Activated T-helper 1 cell treated with anti-CD3 and anti-CD28 coated beads, Interleukin-12 subunit alpha, Interleukin-12 subunit beta, Interleukin-2, Interleukin-4 antibody, amounts not matched to agents 30 ng/mL and 10 ng/mL and 1 ng/mL, durations not matched to agents 14 hours and 24 hours and 36 hours (primary cell): ENCODE measurements at regions not wholly inside any gene's neighbourhood (a gene's known extent, or its start where the extent isn't known, plus 50 kb on each side); places are given as distances from the start of the nearest gene placed in this dataset.

ENCODE experiments used
- DNase-seq: peaks from one replicate; pipeline ENCODE4 v3.0.0; 2021; ENCODE audit warnings: low spot score
- H3K27ac Mint-ChIP-seq: one replicate; pipeline ENCODE4 v1.8.0; 2021; ENCODE audit warnings: mild to moderate bottlenecking, mixed read lengths
- H3K27me3 Mint-ChIP-seq: one replicate; pipeline ENCODE4 v1.8.0; 2022; ENCODE audit warnings: mild to moderate bottlenecking, moderate library complexity, mixed read lengths; ENCODE audit not compliant: insufficient read depth
- H3K36me3 Mint-ChIP-seq: one replicate; pipeline ENCODE4 v1.8.0; 2021; ENCODE audit warnings: low read depth, mixed read lengths
- H3K4me1 Mint-ChIP-seq: one replicate; pipeline ENCODE4 v1.8.0; 2021; ENCODE audit warnings: low read depth, mixed read lengths
- H3K4me3 Mint-ChIP-seq: one replicate; pipeline ENCODE4 v1.8.0; 2021; ENCODE audit warnings: mild to moderate bottlenecking, moderate library complexity, mixed read lengths
- H3K9me3 Mint-ChIP-seq: one replicate; pipeline ENCODE4 v1.8.0; 2021; ENCODE audit warnings: mixed read lengths
- intact Hi-C: fragments of 100-400 bp; cut with micrococcal nuclease; formaldehyde crosslinking; loops from one replicate; pipeline ENCODE4 v1.15.1; 2024

DNA sequence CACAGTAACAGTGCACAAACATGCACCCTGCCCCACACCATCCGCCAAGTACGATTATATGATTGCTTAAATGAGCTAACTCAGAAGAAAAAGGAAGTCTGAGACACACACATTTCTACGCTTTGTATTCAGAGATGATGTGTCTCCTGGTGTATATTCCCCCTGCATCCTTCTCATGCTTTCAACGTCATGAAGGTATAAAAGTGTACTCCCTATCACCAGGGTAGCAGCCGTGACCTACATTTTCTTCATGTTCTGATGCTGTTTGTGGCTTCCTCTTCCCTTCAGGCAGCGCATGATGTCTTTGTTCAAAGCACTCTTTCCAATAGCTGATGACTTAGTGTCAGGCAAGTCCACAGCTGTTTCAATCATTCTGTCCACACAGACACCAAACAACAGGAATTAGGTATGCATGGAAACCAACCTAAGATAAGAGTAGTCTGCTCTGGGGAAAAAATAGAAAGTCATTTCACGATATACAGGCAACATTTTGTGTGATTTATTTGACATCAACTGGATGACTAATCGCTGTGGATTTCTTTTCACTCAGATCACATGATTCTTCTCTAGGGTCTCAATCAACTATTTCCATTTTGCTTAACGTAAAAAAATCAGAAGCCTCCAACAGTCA is 269.4 kb upstream of the PTGER4 start:
- Mint-ChIP-seq H3K4me3 (peak overlapping the region; percentile 72), H3K27ac (peak overlapping the region; percentile 95), H3K27me3 (no peaks in the 10 kb centered on the region), H3K4me1 (peaks cover 70% of the 10 kb centered on the region), H3K9me3 (peaks cover 6% of the 10 kb centered on the region), H3K36me3 (peaks cover 12% of the 10 kb centered on the region)
- intact Hi-C loops: loop anchor here (1.0 to 2.0 kb wide), 12 partner anchors 18 to 278 kb away; partner anchors contain the start of gene PTGER4
- peak; percentile 76 for DNase-seq

DNA sequence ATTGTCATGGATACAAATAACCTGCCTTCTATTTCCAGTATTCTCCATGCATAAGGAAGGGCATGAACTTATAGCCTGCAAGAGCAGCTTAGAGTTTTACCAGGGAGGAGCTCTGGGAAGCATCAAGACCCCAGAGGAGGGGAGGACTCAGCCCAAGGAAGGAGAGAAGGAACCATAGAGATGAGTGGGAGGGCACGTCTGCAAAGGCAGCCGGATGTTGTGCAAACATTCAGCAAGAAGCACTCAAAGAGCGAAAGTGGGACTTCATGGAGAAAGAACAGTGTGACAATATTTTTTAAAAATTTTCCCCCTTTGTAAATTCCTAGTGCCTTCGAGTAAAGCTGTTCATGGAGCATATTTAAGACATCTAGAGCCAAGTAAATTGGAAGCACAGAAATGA is 270.1 kb upstream of the PTGER4 start:
- Mint-ChIP-seq H3K4me3 (peak overlapping the region; percentile 74), H3K36me3 (peaks cover 12% of the 10 kb centered on the region), H3K9me3 (peaks cover 6% of the 10 kb centered on the region), H3K4me1 (peaks cover 77% of the 10 kb centered on the region), H3K27me3 (no peaks in the 10 kb centered on the region), H3K27ac (peak overlapping the region; percentile 95)
- intact Hi-C loops: loop anchor here (5.0 to 10.0 kb wide), 4 partner anchors 242 to 1232 kb away; partner anchors contain the start of gene TTC33
- peak; percentile 45 for DNase-seq

DNA sequence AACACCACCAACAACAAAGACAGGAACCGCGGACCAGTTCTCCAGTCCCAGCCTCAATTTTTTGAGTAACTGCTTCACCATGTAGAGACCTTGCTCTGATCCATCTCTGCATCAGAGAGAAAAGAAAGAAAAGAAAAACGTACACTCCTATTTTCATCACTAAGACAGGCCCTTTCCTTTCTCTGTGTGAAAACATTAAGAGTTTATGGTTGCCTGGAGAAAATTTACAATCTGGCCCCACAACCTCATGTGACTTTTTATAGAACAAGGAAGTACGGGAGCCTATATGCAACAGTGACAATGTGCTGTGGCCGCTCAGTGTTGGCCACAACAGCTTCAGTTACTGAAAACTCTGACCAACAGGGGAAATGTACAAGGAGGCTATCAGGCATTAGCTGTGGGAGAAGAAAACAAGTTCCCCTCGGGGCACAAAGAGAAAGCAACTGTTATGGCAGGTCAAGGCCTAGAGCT is 272.9 kb upstream of the PTGER4 start:
- intact Hi-C loops: loop anchor here (1.0 to 10.0 kb wide), 11 partner anchors 22 to 1229 kb away; partner anchors contain the start of genes PTGER4 and TTC33
- Mint-ChIP-seq H3K27me3 (no peaks in the 10 kb centered on the region), H3K4me3 (peak overlapping the region; percentile 69), H3K9me3 (peaks cover 6% of the 10 kb centered on the region), H3K36me3 (peaks cover 12% of the 10 kb centered on the region), H3K27ac (peak overlapping the region; percentile 99), H3K4me1 (peaks cover 99% of the 10 kb centered on the region)
- no peak for DNase-seq

DNA sequence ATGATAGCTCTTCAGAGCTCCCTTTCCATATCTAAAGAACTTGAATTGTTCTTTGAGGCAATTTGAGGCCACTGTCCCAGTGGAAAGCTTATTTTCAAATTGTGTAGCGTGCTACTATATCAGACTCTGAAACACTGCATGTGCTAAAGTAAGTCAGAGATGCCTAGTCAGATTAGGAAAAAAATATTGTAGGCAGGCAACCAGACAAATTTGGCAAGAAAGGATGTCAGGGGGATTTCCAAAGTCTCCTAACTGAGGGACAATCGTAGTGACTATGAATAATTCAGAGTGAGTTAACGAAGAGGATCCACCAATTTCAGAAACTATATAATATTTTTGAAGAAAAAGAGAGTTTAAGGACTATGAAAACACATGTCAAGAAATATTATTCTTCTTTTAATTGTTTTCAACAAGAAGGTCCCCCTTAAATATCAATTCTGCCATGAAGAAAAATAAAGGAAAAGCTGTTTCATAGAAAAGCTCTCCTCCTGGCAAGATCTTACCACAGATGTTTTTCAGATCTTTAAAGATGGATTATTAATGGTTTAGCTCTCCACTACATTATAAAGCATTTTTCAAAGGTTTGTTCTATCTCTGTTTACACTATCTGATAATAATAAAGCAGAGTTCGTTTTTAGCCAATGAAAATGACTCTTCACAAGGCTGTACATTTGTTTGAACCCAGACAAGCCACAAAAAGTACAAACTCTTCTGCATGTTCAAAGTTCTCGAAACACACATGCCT is 273.5 kb upstream of the PTGER4 start:
- H3K27me3 Mint-ChIP-seq: no peaks in the 10 kb centered on the region
- intact Hi-C loops: loop anchor here (1.0 to 10.0 kb wide), 11 partner anchors 22 to 1229 kb away; partner anchors contain the start of genes PTGER4 and TTC33
- H3K9me3 Mint-ChIP-seq: peaks cover under 1% of the 10 kb centered on the region
- peaks cover 8% of the 10 kb centered on the region for H3K36me3 Mint-ChIP-seq
- peak overlapping the region; percentile 69 for H3K4me3 Mint-ChIP-seq
- DNase-seq: peak; percentile 42
- H3K4me1 Mint-ChIP-seq: peaks cover 99% of the 10 kb centered on the region
- H3K27ac Mint-ChIP-seq: peak overlapping the region; percentile 99

DNA sequence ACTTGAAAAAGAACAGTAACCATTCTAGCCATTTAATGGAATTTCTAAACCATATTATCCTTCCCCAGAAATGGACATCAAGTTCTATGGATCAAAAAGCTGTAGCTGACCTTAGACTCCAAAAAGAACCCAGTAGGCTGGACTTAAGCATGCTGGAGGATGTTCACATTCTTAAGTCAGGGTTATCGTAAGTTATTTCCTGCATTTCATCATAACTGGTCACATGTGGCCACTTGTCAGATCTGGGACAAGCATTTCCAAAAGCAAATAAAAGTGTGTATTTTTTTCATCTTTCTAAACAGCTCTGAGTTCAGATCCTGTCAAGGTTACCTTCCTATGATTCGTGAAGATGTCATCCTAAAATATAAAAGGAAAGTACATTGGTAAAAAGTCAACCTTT is 274.5 kb upstream of the PTGER4 start:
- Mint-ChIP-seq H3K27ac (peak overlapping the region; percentile 99), H3K4me3 (peak overlapping the region; percentile 69), H3K9me3 (no peaks in the 10 kb centered on the region), H3K27me3 (no peaks in the 10 kb centered on the region), H3K4me1 (peaks cover 92% of the 10 kb centered on the region), H3K36me3 (peaks cover 8% of the 10 kb centered on the region)
- no peak for DNase-seq
- intact Hi-C loops: loop anchor here (5.0 to 10.0 kb wide), 4 partner anchors 238 to 1228 kb away; partner anchors contain the start of gene TTC33

DNA sequence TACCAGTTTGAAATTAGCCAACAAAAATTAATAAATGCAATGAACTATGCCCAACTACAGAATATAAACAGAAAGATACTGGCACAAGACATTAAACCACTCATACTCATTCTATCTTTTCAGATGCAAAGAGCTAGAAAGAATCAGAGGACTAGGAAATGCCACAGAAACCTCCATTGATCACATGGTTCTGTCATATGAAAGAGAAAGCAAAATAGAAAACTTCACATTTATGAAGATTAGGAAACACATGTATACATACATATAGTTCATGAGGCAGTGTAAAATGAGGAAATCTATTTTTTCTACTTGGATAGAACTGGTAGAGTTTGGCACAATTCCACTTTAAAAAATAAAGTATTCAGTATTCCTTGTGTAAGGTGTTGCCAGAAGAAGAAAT is 275.1 kb upstream of the PTGER4 start:
- peak overlapping the region; percentile 99 for H3K27ac Mint-ChIP-seq
- peaks cover 10% of the 10 kb centered on the region for H3K36me3 Mint-ChIP-seq
- DNase-seq: peak; percentile 12
- intact Hi-C loops: loop anchor here (5.0 to 10.0 kb wide), 4 partner anchors 237 to 1227 kb away; partner anchors contain the start of gene TTC33
- peak overlapping the region; percentile 59 for H3K4me3 Mint-ChIP-seq
- H3K4me1 Mint-ChIP-seq: peaks cover 86% of the 10 kb centered on the region
- H3K27me3 Mint-ChIP-seq: no peaks in the 10 kb centered on the region
- H3K9me3 Mint-ChIP-seq: no peaks in the 10 kb centered on the region

DNA sequence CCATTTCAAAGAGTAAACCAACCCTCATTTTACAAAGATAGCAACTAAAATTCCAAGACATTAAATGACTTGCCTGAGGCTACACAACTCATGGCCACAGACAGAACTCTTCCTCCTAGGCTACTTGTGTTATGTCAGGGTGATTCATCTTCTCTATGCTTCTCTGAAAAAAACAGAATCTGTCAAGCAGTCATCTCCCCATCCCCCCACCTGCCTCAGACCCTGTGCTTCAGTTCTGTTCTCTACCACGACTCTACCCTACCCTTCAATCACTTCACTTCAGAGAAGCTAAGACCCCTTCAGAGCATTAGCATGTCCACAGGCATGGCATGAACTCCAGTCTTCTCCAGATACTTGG is 277.7 kb upstream of the PTGER4 start:
- Mint-ChIP-seq H3K4me1 (peaks cover 68% of the 10 kb centered on the region), H3K9me3 (peaks cover 5% of the 10 kb centered on the region), H3K36me3 (peaks cover 5% of the 10 kb centered on the region), H3K27me3 (no peaks in the 10 kb centered on the region), H3K4me3 (peak overlapping the region; percentile 4), H3K27ac (peak overlapping the region; percentile 49)
- intact Hi-C loops: loop anchor here (10.0 kb wide), 1 partner anchor 353 kb away; the partner anchor contains the start of gene TTC33
- no peak for DNase-seq

DNA sequence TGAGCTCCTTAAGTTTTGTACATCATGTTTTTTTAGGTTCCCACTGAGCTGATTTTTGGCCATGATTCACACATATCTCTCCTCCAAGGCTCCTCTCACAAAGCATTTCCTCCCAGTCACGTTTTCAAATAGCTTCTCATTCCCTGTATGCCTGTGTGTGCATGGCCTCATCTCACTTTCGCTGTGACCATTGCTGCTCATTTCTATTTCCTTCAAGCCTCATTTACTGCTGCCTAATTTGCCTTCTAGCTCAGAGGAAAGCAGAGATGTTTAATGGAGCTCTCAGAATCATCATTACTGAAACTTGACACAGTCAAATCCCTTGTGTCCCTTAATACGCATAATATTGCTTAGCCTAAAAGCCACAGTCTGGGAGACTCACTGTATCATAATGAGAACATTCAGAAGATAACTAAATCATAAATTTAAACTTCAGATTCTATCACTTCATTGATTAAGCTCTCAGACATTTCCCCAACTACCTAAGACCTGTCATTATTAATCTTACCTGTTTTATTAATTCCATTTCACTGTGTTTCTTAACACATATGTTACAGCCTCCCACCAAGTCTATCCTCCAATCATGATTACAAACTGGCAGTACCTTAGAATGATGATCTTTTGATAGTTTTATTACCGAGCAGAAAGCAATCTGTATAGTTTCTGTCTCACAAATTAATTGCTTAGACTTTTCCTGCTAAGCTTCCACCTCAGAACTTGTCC is 278.3 kb upstream of the PTGER4 start:
- DNase-seq: no peak
- Mint-ChIP-seq H3K36me3 (peaks cover 2% of the 10 kb centered on the region), H3K4me1 (peaks cover 63% of the 10 kb centered on the region), H3K9me3 (peaks cover 5% of the 10 kb centered on the region), H3K27ac (peak overlapping the region; percentile 49), H3K4me3 (peak overlapping the region; percentile 4), H3K27me3 (no peaks in the 10 kb centered on the region)
- intact Hi-C loops: loop anchor here (10.0 kb wide), 1 partner anchor 353 kb away; the partner anchor contains the start of gene TTC33

DNA sequence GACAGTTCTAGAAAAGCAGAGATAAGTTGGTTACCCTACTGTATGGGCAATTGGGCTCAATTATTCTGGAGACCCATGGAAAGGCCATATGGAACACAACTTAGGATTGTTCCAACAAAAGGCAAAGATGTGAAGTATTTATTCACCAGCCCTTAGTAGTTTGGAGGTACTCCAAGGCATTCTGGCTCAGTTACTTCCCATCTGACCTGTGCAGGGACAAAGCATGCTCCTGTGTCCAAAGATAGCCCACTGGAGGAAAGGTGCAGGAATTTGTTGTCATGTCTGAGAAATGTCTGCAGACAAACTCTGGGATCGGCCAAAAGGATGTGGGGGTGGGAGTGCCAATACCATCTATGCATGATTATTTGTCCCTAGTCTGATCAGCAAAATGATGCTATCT is 279.5 kb upstream of the PTGER4 start:
- no peak for DNase-seq
- H3K4me3 Mint-ChIP-seq: no peak overlapping the region
- H3K27ac Mint-ChIP-seq: no peak overlapping the region
- no peaks in the 10 kb centered on the region for H3K27me3 Mint-ChIP-seq
- H3K36me3 Mint-ChIP-seq: peaks cover 2% of the 10 kb centered on the region
- intact Hi-C loops: loop anchor here (10.0 kb wide), 1 partner anchor 355 kb away; the partner anchor contains the start of gene TTC33
- peaks cover 5% of the 10 kb centered on the region for H3K9me3 Mint-ChIP-seq
- peaks cover 51% of the 10 kb centered on the region for H3K4me1 Mint-ChIP-seq

DNA sequence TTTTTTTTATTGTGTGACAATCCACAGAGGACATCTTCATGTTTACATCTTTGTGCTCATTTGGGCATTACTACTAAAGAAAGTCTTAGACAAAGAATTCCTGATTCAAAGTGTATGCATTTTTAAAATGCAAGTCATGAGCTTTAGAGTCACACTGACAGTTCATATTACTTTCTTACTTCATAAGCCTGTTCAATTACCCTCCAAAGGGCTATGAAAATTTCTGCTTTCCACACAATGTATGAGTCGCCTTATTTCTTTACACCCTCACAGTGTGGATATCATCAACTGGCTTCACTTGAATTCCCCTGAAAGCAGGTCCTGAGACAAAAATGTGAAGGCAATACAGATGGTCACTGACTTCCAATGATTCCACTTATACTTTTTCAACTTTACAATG is 280.4 kb upstream of the PTGER4 start:
- Mint-ChIP-seq H3K27ac (no peak overlapping the region), H3K4me1 (peaks cover 42% of the 10 kb centered on the region), H3K4me3 (no peak overlapping the region), H3K27me3 (no peaks in the 10 kb centered on the region), H3K36me3 (peaks cover 2% of the 10 kb centered on the region), H3K9me3 (peaks cover 5% of the 10 kb centered on the region)
- DNase-seq: no peak
- intact Hi-C loops: no loop called here

DNA sequence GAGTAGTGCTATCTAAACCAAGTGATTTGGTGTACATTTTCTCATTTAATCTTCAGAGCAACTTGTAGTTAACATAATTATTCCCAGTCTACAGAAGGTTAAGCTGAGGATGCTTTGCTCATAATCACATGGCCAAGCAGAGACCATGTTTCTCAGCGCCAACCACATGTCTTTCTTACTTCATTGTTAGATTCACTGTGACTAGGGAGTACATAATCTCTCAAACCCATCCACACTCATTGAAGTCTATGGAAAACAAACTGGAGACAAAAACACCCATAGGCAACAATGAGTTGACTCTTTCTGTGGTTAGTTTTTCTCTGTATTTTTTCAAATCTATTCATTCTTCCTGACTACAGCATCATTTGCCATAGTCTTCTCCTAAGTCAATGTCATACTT is 281.7 kb upstream of the PTGER4 start:
- peak overlapping the region; percentile 62 for H3K27ac Mint-ChIP-seq
- no peak for DNase-seq
- intact Hi-C loops: no loop called here
- no peaks in the 10 kb centered on the region for H3K27me3 Mint-ChIP-seq
- H3K4me3 Mint-ChIP-seq: no peak overlapping the region
- peaks cover 5% of the 10 kb centered on the region for H3K9me3 Mint-ChIP-seq
- H3K4me1 Mint-ChIP-seq: peaks cover 28% of the 10 kb centered on the region
- H3K36me3 Mint-ChIP-seq: peaks cover 2% of the 10 kb centered on the region

DNA sequence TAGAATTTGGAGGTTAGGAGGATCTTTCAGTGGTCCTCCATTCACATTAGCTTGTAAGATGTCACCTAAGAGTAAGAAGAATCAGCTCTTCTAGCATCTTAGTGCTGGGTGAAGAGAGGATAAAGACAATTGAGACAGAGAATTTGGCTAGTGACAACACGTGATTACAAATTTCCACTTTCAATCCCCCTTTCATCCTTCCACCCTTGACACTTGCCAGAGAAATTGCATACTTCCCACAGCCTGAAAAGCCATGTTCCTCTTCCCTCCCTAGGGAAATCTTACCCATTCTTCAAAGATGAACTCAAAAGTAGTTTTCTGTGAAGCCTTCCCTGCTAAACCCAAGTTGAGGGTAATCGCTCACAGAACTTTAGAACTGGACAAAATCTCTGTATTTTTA is 282.6 kb upstream of the PTGER4 start:
- Mint-ChIP-seq H3K9me3 (peaks cover 5% of the 10 kb centered on the region), H3K36me3 (peaks cover 2% of the 10 kb centered on the region), H3K4me3 (no peak overlapping the region), H3K4me1 (peaks cover 21% of the 10 kb centered on the region), H3K27ac (no peak overlapping the region), H3K27me3 (no peaks in the 10 kb centered on the region)
- no peak for DNase-seq
- intact Hi-C loops: no loop called here
